ENCODE measurements at regions not wholly inside any gene's neighbourhood (a gene's known extent, or its start where the extent isn't known, plus 50 kb on each side); places are given as distances from the start of the nearest gene placed in this dataset.

DNA sequence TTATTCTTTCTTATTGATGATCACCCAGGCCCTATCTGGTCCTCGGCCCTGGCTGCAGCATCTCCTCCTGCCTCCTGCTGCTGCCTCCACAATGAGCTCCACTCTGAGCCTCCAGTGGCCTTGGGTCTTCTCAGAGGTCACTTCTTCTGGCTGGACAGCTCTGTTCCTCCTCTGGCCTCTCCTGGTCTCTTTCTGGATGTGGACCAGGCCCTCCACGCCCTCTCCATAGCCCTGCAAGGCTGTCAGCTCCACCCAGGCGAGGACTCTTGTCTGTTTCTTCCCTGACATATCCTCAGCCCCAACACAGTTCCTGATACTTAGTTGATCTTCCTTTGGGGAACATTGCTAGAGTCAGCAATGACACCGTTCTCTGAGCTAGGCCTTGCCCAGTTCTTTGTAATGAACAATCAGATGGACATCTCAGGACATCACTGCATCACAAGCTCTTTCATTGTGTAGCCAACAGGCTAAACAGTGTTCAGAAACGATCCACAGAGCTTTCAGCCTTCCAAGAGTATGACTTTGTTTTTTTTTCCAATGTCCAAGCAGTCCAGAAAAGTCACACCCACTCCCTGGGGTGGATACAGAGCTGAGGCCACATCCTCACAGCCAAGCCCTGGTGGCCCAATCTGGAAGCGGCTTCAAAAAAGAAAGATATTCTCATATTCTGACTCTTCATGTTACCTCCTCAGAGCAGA lies 62.5 kb upstream of the DNAH5 start:
- TF ChIP-seq, protein P1, sequence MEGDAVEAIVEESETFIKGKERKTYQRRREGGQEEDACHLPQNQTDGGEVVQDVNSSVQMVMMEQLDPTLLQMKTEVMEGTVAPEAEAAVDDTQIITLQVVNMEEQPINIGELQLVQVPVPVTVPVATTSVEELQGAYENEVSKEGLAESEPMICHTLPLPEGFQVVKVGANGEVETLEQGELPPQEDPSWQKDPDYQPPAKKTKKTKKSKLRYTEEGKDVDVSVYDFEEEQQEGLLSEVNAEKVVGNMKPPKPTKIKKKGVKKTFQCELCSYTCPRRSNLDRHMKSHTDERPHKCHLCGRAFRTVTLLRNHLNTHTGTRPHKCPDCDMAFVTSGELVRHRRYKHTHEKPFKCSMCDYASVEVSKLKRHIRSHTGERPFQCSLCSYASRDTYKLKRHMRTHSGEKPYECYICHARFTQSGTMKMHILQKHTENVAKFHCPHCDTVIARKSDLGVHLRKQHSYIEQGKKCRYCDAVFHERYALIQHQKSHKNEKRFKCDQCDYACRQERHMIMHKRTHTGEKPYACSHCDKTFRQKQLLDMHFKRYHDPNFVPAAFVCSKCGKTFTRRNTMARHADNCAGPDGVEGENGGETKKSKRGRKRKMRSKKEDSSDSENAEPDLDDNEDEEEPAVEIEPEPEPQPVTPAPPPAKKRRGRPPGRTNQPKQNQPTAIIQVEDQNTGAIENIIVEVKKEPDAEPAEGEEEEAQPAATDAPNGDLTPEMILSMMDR (IDR thresholded peaks at IDR 0.05): no peak
- no peak for TF ChIP-seq POLR2AphosphoS5 (IDR thresholded peaks at IDR 0.05)
- no peak for TF ChIP-seq POLR2A (IDR thresholded peaks at IDR 0.05)

Data from breast epithelium (tissue), 3 donors.